ENCODE measurements at regions not wholly inside any gene's neighbourhood (a gene's known extent, or its start where the extent isn't known, plus 50 kb on each side); places are given as distances from the start of the nearest gene placed in this dataset.

DNA sequence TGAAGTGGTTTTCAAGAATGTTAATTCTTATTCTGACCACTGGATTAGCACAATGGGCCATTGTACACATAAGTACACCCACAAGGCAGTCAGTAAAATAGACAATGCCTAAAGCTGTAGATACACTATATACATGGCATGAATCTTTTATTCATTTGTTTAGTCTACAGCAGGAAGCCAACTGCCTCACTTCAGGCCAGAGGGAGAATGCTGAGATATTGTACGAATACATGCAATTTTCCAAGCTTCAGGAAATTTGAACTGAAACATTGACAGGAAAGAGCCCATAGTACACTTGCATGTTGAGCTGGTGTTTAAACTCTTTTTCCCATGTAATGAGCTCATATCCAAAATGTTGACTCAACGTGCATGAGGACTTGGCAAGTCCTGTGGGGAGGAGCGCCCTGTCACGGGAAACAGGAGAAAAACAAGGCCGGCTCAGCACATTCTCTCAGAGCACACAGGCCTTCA, 111.6 kb upstream of the CYP1B1 start:
- TF ChIP-seq, protein P1, sequence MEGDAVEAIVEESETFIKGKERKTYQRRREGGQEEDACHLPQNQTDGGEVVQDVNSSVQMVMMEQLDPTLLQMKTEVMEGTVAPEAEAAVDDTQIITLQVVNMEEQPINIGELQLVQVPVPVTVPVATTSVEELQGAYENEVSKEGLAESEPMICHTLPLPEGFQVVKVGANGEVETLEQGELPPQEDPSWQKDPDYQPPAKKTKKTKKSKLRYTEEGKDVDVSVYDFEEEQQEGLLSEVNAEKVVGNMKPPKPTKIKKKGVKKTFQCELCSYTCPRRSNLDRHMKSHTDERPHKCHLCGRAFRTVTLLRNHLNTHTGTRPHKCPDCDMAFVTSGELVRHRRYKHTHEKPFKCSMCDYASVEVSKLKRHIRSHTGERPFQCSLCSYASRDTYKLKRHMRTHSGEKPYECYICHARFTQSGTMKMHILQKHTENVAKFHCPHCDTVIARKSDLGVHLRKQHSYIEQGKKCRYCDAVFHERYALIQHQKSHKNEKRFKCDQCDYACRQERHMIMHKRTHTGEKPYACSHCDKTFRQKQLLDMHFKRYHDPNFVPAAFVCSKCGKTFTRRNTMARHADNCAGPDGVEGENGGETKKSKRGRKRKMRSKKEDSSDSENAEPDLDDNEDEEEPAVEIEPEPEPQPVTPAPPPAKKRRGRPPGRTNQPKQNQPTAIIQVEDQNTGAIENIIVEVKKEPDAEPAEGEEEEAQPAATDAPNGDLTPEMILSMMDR (conservative IDR thresholded peaks at IDR 0.05; ENCODE audit: low read depth in 2 of 2): no peak
- no peak for TF ChIP-seq CREB1 (CRISPR knock-in tag; IDR thresholded peaks at IDR 0.05; ENCODE audit: low read depth)
- no peak for TF ChIP-seq EZH2phosphoT487 (IDR thresholded peaks at IDR 0.05; ENCODE audit: unreplicated experiment)
- TF ChIP-seq, protein P2, sequence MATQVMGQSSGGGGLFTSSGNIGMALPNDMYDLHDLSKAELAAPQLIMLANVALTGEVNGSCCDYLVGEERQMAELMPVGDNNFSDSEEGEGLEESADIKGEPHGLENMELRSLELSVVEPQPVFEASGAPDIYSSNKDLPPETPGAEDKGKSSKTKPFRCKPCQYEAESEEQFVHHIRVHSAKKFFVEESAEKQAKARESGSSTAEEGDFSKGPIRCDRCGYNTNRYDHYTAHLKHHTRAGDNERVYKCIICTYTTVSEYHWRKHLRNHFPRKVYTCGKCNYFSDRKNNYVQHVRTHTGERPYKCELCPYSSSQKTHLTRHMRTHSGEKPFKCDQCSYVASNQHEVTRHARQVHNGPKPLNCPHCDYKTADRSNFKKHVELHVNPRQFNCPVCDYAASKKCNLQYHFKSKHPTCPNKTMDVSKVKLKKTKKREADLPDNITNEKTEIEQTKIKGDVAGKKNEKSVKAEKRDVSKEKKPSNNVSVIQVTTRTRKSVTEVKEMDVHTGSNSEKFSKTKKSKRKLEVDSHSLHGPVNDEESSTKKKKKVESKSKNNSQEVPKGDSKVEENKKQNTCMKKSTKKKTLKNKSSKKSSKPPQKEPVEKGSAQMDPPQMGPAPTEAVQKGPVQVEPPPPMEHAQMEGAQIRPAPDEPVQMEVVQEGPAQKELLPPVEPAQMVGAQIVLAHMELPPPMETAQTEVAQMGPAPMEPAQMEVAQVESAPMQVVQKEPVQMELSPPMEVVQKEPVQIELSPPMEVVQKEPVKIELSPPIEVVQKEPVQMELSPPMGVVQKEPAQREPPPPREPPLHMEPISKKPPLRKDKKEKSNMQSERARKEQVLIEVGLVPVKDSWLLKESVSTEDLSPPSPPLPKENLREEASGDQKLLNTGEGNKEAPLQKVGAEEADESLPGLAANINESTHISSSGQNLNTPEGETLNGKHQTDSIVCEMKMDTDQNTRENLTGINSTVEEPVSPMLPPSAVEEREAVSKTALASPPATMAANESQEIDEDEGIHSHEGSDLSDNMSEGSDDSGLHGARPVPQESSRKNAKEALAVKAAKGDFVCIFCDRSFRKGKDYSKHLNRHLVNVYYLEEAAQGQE (IDR thresholded peaks at IDR 0.05; ENCODE audit: unreplicated experiment): no peak
- TF ChIP-seq POLR2AphosphoS5 (IDR thresholded peaks at IDR 0.05; ENCODE audit: low read depth): no peak
- TF ChIP-seq, protein P3, sequence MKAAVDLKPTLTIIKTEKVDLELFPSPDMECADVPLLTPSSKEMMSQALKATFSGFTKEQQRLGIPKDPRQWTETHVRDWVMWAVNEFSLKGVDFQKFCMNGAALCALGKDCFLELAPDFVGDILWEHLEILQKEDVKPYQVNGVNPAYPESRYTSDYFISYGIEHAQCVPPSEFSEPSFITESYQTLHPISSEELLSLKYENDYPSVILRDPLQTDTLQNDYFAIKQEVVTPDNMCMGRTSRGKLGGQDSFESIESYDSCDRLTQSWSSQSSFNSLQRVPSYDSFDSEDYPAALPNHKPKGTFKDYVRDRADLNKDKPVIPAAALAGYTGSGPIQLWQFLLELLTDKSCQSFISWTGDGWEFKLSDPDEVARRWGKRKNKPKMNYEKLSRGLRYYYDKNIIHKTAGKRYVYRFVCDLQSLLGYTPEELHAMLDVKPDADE (IDR thresholded peaks at IDR 0.05): no peak
- no peak for TF ChIP-seq ZNF114 (CRISPR knock-in tag; IDR thresholded peaks at IDR 0.05)
- no peak for TF ChIP-seq EZH2 (IDR thresholded peaks at IDR 0.05; ENCODE audit: low read depth, unreplicated experiment)
- TF ChIP-seq STAT1 (IDR thresholded peaks at IDR 0.05; ENCODE audit: unreplicated experiment): no peak

Data from GM23338 (cell line).